GM10266 (cell line): ENCODE measurements at regions not wholly inside any gene's neighbourhood (a gene's known extent, or its start where the extent isn't known, plus 50 kb on each side); places are given as distances from the start of the nearest gene placed in this dataset.

Source experiments
- DNase-seq: peaks from one replicate; pipeline ENCODE4 v3.0.0; 2012; ENCODE audit errors: extremely low spot score
- TF ChIP-seq, protein P1 (sequence below): IDR thresholded peaks from 2 replicates; pipeline ENCODE4 v1.5.1; 2012; ENCODE audit warnings: mild to moderate bottlenecking, low read depth; ENCODE audit not compliant: control insufficient read depth, insufficient read depth; ENCODE audit errors: missing control alignments

DNA sequence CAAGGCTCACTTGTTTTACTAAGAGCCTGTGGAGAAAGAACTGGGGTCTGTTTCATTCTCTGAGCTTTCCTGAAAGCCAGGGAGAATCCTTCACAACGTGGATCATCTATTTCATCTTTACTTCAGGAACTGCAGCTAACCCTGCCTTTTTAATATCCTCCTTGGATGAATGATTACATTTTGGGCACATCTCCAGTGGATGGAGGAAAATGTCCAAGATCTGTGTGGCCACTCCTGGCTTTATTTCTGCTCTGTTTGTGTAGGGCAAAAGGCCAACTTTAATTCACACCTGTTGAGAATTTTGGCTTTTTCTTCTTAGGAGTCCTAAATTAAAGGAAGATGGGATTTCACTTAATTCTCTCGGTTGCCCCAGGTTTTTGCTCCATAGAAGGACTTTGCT, 69.5 kb upstream of the CACNA1E start:
- no peak for DNase-seq
- TF ChIP-seq, protein P1, sequence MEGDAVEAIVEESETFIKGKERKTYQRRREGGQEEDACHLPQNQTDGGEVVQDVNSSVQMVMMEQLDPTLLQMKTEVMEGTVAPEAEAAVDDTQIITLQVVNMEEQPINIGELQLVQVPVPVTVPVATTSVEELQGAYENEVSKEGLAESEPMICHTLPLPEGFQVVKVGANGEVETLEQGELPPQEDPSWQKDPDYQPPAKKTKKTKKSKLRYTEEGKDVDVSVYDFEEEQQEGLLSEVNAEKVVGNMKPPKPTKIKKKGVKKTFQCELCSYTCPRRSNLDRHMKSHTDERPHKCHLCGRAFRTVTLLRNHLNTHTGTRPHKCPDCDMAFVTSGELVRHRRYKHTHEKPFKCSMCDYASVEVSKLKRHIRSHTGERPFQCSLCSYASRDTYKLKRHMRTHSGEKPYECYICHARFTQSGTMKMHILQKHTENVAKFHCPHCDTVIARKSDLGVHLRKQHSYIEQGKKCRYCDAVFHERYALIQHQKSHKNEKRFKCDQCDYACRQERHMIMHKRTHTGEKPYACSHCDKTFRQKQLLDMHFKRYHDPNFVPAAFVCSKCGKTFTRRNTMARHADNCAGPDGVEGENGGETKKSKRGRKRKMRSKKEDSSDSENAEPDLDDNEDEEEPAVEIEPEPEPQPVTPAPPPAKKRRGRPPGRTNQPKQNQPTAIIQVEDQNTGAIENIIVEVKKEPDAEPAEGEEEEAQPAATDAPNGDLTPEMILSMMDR = no peak

DNA sequence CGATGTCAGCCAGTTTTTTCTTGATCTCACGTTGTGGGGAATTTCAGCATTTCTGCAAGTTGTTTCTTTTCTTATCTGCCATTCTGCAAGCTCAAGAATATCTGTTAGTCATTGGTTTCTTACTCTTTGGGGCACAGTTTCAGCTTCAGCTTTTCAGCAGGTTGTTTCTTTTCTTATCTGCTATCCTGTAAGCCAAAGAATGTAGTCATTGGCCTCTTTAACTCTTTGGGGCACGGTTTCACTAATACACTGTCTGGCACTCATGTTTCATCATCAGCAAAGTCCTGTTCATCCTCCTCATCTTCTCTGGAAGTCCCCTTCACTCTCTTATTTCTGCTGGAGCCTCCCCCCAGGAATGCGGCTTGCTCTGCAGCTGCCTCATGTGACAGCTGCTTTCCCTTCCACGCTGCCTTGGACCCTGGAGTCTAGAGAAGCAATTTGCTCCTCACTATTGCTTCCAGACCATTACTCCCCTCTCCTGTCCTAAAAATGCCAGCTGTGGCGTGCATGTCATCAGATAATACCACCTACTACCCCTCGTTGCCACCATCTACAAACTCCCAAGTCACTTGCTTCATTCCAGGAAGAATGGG, 67.0 kb upstream of the CACNA1E start:
- TF ChIP-seq, protein P1 = no peak
- no peak for DNase-seq

DNA sequence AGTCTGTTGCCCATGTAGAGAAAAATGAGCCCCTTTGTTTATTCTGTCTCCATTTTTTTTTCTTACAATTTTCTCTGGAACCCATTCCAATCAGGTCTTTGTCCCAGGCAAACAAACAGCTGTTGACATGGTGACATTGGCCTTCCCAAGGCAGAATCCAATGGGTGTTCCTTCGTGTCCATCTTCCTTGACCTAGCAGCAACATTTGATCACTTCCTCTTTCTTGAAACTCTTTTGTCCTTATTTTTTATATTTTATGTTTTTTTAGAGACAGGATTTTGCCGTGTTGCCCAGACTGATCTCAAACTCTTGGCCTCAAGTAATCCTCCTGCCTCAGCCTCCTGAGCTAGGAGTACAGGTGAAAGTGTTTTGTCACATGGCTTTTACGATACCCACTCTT, 65.4 kb upstream of the CACNA1E start:
- TF ChIP-seq, protein P1 = no peak
- DNase-seq = no peak

GRCh38 chr1:181423301-181423918, 59.9 kb upstream of the CACNA1E start:
- TF ChIP-seq, protein P1 = peak; percentile 61

GRCh38 chr1:181424786-181425403, 58.4 kb upstream of the CACNA1E start:
- peak; percentile 71 for DNase-seq
- TF ChIP-seq, protein P1 = peak; percentile 92

More at GRCh38 chr1:181423301-181423918, 59.9 kb upstream of the CACNA1E start:
- peak; percentile 58 for DNase-seq

GRCh38 chr1:181425566-181425965, 57.8 kb upstream of the CACNA1E start:
- DNase-seq = no peak
- TF ChIP-seq, protein P1 = no peak

DNA sequence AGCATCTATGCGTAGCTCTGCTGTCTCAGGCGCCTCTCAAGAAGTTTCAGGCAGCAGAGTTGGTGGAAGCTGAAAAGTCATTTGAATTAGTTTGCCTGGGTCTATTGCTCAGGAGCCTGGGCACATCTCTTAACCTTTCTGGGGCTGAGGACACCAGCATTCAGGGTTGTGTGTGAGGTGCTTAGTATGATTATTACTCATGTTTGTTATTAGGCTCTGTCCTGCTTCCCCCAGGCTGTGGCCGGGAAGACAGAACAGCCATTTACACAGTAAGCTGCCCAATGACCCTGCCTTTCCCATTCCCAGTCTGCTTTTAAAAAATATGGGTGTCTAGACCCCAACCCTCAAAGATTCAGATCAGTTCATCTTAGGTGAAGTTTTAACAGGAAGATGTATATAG, 53.9 kb upstream of the CACNA1E start:
- no peak for DNase-seq
- TF ChIP-seq, protein P1 = no peak
